NCI-H226 (cell line): ENCODE measurements at regions not wholly inside any gene's neighbourhood (a gene's known extent, or its start where the extent isn't known, plus 50 kb on each side); places are given as distances from the start of the nearest gene placed in this dataset.

Experiments used
- DNase-seq: peaks from one replicate; pipeline ENCODE4 v3.0.0-alpha.2; 2015

DNA sequence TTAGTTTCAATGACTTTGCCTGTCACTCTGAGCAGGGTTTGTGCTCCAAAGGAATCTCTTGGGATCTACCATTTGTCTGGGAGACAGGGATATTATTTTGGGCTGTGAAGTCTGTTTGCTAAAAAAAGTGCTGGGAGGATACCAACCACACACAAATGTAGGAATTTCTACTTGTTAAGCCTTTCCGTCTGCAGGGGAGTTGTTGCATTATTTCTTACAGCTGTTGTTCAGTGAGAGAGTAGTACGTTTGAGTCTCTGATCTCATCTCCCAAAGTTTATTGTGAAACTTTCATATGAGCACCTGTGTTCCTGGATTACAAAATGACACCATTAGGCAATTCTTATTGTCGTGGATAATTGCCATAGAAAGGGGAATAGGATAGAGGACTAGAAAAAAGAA is 78.3 kb upstream of the SEMA6A start:
- no peak for DNase-seq

DNA sequence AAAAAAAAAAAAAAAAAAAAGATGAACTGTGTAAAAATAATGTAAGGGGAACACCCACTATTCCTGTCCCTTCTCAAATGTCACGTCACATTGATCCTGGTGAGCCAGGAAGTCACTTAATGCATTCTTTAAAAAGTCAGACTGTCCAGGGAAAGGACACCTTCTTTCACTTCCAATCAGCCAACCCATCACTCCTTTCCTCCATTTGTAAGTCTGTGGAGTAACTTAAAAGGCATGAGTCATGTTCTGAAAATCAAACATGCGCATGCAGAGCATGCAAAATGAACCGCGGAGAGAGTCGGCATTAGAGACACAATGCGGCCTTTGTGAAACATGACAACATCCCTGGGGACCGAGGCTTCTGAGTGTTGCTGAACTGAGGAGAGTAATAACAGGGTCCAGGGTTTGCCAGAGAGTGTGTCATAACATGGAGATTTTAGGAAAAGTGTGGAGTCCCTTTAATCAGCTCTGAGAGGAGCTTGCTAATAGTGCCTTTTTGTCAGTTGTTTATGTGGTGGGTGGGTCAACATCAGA is 77.6 kb upstream of the SEMA6A start:
- no peak for DNase-seq

DNA sequence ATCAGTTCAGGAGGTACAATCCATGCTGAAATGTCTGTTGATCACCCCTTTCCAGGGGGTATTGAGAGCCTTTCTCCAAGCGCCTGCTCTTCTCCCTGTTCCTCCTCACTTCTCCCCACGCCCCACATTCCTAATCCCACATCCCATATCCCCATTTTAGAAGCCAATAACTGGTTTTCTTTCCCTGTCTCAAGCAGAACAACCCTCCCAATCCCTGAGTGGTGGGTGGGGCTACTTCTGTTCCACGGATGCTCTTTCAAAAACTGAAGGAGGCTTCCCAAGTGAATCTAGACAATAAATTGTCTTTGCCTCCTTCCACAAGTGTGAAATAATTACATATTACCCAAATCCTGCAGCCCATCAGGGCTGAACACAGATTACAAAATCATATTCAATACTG is 77.0 kb upstream of the SEMA6A start:
- DNase-seq: no peak

DNA sequence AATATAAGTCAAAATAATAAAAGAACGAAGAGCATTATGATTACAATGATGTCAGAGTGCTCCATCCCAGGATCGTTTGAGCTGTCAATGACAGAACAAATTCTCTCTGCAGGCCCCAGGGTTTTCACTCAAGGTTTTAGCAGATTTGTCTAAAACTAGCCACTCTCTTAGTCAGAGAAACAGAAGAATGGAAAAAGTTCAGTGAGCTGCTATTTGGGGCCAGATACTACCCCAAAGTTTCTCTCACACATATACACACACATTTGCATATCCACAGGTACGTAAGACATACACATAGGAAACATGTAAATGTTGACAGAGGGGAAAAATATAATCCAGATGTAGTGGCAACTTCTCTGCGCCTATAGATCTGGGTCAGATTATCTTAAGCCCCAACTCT is 76.3 kb upstream of the SEMA6A start:
- no peak for DNase-seq

DNA sequence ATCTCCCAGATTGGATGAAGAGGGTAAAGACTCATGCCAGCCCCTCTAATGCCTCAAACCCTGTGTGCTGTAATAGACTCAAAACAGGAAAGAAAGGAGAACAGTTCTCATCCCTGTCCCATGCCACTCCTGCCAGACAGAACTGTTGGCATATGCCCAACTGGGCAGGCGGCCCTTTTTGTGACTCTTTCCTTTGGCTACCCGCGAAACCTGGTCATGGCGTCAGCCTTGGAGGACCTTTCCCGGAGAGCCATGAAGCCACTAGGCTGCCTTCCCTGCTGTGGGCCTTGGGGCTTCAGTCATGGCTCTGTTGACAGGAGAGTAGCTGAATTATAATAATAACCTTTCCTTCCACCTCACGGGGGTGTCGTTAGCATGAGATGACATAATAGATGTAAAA is 75.9 kb upstream of the SEMA6A start:
- DNase-seq: no peak

DNA sequence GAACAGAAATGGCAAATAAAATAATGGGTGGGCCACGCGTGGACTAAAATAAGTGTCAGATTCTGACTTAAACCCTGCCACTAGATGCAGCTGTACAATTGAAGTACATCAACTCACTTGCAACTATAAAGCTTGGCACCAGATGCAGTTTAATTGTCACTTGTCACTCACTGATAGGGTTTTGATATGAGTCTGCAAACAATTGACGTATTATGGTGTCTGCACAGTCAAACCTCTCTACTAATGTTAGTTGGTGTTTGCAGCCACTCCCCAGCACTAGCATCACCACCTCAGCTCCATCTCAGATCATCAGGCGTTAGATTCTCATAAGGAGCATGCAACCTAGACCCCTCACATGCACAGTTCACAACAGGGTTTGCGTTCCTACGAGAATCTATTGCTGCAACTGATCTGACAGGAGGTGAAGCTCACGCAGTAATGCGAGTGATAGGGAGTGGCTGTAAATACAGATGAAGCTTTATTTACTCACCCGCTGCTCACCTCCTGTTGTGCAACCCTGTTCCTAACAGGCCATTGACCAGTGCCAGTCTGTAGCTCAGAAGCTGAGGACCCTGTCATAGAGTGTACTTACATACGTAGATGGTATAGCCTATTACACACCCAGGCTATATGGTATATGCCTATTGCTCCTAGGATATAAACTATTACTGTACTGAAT is 72.1 kb upstream of the SEMA6A start:
- DNase-seq: no peak

DNA sequence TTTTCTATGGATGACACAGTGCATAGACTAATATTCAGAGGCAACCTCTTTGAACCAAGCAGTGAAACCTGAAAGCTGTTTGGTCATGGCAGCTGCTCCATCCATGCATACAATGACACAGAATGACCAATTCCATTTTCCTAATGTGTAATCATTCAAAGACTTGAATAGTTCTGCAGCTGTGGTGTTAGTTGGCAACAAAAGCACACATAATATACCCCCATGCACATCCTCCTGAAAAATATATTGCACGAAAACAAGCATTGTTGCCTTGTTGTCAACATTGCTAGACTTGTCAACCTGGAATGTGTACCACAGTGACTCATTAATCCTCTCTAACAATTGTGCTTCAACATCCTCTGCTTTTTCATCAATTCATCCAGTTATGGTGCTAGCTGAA is 71.0 kb upstream of the SEMA6A start:
- DNase-seq: no peak

DNA sequence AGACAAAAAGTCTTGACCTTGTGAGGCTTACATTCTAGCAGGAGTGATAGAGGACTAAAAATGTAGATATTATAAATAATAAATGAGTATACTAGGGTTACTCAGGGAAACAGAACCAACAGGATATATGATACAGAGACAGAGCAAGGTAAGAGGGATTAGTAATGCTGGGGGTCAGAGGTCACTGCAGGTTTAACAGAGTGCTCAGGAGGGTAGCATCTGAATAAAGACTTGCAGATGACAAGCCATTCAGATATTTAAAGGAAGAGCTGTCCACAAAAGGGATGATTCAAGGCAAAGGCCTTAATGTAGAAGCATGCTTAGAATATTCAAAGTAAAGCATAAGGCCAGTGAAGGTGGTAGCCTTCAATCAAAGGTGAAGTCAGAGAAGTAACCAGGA is 65.6 kb upstream of the SEMA6A start:
- no peak for DNase-seq

DNA sequence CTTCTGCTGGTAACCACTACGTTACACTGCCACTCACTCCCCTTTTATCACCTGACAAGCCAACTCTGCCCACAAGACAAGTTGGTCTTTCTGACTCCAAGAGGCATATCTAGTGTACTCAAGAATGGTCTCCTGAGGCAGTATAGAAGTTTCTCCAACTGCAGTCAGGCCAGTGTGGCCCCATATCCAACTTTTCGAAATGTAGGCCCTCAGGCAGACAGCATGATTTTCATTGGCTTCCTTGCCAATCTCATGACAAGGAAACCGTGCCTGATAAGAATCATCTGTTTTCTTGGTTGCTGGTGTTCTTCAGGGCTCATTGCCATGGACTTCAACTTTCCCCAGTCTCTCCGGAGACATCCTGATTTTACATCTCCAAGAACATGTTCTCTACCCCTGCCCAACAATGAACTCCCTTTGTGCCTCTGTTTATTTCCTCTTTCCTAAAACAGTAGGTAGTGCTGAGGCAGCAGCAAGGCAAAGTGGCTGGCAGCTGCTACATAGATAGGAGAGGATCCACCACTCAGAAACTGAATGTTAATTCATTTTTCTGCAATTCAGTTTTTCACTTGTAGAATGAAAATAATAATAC is 62.6 kb upstream of the SEMA6A start:
- DNase-seq: no peak

DNA sequence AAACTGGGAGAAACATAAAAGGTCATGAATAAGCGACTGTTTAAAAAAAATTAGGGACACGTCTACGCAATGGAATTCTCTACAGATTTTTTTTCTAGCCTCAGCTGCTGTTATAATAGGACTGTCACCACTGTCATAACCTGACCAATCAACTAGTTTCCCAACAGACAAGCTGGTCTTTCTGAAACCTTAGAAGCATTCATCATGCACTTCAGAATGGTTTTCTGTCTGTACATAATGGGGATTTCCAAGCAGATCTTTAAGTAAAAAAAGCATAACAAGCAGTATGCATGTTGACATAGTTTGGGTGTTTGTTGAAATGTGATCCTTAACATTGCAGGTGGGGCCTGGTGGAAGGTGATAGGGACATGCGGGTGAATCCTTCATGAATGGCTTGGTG is 58.3 kb upstream of the SEMA6A start:
- no peak for DNase-seq

DNA sequence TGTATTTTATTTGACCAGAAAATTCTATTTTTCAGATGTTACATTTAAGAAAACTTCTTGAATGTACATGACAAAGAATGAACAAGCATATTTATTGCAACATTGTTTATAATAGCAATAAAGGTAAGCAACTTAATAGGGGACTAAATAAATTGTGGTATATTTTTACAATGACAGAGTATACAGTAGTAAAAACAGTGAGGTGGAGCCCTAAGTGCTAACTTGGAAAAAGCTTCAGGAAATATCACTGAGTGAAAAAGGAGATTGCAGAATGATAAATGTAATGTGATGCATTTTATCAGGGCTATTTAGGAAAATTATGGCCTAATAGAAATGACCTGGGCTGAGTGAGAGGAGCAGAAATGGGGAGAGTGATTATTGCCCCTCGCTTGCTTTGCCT is 56.5 kb upstream of the SEMA6A start:
- no peak for DNase-seq

DNA sequence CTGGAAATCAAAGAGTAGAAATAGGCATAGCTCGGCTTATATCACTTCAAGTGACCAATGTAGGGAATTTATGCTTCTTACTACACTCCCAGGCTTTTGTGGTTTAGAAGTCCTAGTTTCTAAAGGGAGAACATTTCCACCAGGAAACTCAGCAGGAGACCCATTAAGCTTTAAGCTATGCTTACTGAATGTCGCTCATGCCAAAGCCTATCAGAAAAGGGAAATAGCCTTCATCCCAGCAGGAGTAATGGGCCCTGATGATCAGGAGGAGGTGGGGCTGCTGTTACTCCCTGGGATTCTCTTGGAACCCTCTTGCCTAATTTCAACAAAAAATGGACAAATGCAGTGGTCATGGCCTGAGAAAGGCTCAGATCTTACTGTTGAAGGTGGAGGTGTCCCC is 54.5 kb upstream of the SEMA6A start:
- DNase-seq: no peak

DNA sequence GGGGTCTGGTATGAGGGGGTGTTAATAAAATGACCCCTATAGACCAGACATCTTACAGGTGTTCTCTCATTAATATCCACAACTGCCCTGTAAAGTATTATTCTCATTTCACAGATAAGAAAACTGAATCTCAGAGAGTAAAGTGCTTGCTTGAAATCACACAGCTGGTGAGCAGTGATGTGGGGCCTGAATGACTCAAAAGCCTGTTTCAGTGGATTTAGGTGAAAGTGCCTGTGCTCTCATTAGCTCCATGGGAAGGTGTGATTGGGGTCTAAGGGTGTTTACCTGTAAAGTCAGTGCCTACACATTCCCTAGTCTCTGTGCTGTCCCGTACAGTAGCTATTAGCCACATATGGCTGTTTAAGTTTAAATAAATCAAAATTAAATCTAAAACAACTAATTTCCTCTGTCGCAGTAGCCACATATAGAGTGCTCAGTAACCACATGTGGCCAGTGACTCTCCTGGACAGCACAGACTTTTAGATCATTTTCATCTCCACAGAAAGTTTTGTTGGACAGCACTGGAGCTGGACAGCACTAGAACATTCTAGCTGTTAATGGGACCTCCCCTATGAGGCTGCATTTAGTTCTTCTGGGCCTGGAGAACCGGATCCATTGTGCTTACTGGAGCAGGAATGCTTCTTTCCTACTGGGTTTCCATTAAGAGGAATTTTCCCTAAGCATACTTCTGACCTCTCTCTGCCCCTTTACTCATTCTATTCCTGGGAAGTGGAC is 52.5 kb upstream of the SEMA6A start:
- DNase-seq: no peak

DNA sequence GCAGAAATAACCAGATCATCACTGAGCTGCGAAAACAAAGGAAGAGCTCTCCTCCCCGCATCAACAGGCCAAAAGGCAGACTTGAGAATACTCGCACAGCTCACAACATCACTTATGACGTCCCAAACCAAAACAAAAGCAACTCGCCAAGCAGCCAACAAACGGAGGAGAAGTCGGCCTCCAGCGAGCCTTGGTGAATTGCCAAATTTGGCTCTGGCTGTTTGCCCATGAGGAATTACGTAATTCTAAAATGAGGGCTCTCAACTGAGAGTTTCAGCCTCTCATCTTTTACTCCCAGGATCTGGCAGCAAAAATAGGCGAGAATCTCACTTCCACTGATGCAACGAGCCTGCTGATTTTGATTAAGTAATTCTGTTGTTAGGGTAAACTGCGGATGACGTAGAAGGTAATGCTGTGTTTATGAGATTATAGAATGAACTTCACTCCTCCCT is 51.7 kb upstream of the SEMA6A start:
- no peak for DNase-seq
